Hepatocyte (in vitro differentiated cells): ENCODE measurements at regions not wholly inside any gene's neighbourhood (a gene's known extent, or its start where the extent isn't known, plus 50 kb on each side); places are given as distances from the start of the nearest gene placed in this dataset.
"Not testable (repeated sequence)": the region's sequence is repeated elsewhere in the genome, so short reads cannot be mapped to it uniquely, and the experiment has no call there.

Experiments
- DNase-seq: peaks from one replicate; pipeline ENCODE4 v3.0.0-alpha.2; 2016; ENCODE audit warnings: low spot score
- H2AFZ ChIP-seq: fragments of 200-600 bp; sonication (generic); 2 replicates; pipeline ENCODE4 v1.6.0; 2016; ENCODE audit warnings: antibody characterized with exemption, mild to moderate bottlenecking
- H3K27ac ChIP-seq: fragments of 200-600 bp; sonication (generic); 2 replicates; pipeline ENCODE4 v1.5.1; 2016; ENCODE audit warnings: mild to moderate bottlenecking
- H3K27me3 ChIP-seq: fragments of 200-600 bp; sonication (generic); 2 replicates; pipeline ENCODE4 v1.6.1; 2016
- H3K36me3 ChIP-seq: fragments of 200-600 bp; sonication (generic); replicated peaks from 2 replicates; pipeline ENCODE4 v1.5.1; 2016; ENCODE audit warnings: low read depth; ENCODE audit not compliant: insufficient read depth
- H3K4me1 ChIP-seq: fragments of 200-600 bp; sonication (generic); 2 replicates; pipeline ENCODE4 v1.5.1; 2016; ENCODE audit warnings: mild to moderate bottlenecking, moderate library complexity; ENCODE audit not compliant: insufficient read depth
- H3K4me2 ChIP-seq: fragments of 200-600 bp; sonication (generic); 2 replicates; pipeline ENCODE4 v1.6.0; 2016
- H3K4me3 ChIP-seq: fragments of 200-600 bp; sonication (generic); 2 replicates; pipeline ENCODE4 v1.5.1; 2016; ENCODE audit warnings: mild to moderate bottlenecking
- H3K79me2 ChIP-seq: fragments of 200-600 bp; sonication (generic); 2 replicates; pipeline ENCODE4 v1.6.0; 2017; ENCODE audit warnings: mild to moderate bottlenecking
- H3K9me2 ChIP-seq: fragments of 200-600 bp; sonication (generic); replicated peaks from 2 replicates; pipeline ENCODE4 v1.6.0; 2017; ENCODE audit warnings: mild to moderate bottlenecking; ENCODE audit not compliant: insufficient read depth
- H3K9me3 ChIP-seq: fragments of 200-600 bp; sonication (generic); 2 replicates; pipeline ENCODE4 v1.5.1; 2016; ENCODE audit warnings: low read depth, mild to moderate bottlenecking
- H4K20me1 ChIP-seq: fragments of 200-600 bp; sonication (generic); 2 replicates; pipeline ENCODE4 v1.6.0; 2016; ENCODE audit warnings: mild to moderate bottlenecking; ENCODE audit not compliant: insufficient read depth, poor library complexity, severe bottlenecking
- EZH2 ChIP-seq: fragments of 200-600 bp; sonication (generic); IDR thresholded peaks from 2 replicates; pipeline ENCODE4 v1.6.1; 2016; ENCODE audit warnings: antibody characterized with exemption, mild to moderate bottlenecking, borderline replicate concordance
- EZH2phosphoT487 ChIP-seq: fragments of 200-600 bp; sonication (generic); IDR thresholded peaks from one replicate; pipeline ENCODE4 v1.6.1; 2018; ENCODE audit warnings: antibody characterized with exemption, mild to moderate bottlenecking, low read depth, moderate library complexity; ENCODE audit not compliant: unreplicated experiment, severe bottlenecking
- WGBS: methylation state at CpG from one replicate; pipeline ENCODE4 v1.1.6; 2016; ENCODE audit warnings: low lambda C conversion rate; ENCODE audit errors: missing lambda C conversion rate; 5-methylcytosine and 5-hydroxymethylcytosine counted together
- TF ChIP-seq, protein P1 (sequence below): fragments of 200-600 bp; sonication (generic); IDR thresholded peaks from 2 replicates; pipeline ENCODE4 v1.5.1; 2016; ENCODE audit warnings: antibody characterized with exemption, mild to moderate bottlenecking; ENCODE audit not compliant: poor library complexity

DNA sequence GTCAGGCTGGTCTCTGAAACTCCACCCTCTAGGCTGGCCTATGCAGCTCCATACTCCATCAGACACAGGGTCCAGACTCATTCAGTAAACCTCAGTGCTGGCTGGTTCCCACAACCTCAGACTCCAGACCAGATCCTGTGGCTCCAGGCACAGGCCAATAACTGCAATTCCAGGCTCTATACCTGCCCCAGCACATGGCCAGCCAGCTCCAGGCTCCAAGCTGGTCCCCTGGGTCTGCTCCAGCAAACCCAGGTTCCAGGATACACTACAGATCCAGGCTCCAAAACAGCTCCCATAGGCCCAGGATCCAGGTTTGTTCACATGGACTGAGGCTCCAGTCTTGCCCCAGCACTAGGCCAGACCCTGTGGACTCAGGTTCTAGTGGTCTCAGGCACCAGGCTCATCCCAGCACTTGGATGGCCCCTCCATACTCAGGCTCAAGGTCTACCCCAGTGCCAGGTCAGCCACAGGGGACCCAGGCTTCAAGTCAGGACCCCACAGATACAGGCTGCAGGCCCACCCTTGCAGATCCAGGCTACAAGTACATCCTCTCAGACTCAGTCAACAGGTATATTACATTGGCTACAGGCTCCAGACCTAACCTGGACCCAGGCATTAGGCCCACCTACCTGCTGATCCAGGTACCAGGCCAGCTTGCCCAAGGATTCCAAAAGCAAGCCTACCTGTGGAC is 117.6 kb upstream of the TMEM170B start:
- no peak overlapping the region for H2AFZ ChIP-seq
- no peaks in the 10 kb centered on the region for H3K27me3 ChIP-seq
- no peak overlapping the region for H3K27ac ChIP-seq
- no peaks in the 10 kb centered on the region for H3K36me3 ChIP-seq
- no peak for DNase-seq
- TF ChIP-seq EZH2 (no peak), EZH2phosphoT487 (no peak)
- TF ChIP-seq, protein P1, sequence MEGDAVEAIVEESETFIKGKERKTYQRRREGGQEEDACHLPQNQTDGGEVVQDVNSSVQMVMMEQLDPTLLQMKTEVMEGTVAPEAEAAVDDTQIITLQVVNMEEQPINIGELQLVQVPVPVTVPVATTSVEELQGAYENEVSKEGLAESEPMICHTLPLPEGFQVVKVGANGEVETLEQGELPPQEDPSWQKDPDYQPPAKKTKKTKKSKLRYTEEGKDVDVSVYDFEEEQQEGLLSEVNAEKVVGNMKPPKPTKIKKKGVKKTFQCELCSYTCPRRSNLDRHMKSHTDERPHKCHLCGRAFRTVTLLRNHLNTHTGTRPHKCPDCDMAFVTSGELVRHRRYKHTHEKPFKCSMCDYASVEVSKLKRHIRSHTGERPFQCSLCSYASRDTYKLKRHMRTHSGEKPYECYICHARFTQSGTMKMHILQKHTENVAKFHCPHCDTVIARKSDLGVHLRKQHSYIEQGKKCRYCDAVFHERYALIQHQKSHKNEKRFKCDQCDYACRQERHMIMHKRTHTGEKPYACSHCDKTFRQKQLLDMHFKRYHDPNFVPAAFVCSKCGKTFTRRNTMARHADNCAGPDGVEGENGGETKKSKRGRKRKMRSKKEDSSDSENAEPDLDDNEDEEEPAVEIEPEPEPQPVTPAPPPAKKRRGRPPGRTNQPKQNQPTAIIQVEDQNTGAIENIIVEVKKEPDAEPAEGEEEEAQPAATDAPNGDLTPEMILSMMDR: no peak
- H3K4me3 ChIP-seq: no peak overlapping the region
- no peaks in the 10 kb centered on the region for H4K20me1 ChIP-seq
- H3K4me2 ChIP-seq: no peak overlapping the region
- H3K79me2 ChIP-seq: no peaks in the 10 kb centered on the region
- H3K4me1 ChIP-seq: no peaks in the 10 kb centered on the region
- H3K9me3 ChIP-seq: no peaks in the 10 kb centered on the region
- no peaks in the 10 kb centered on the region for H3K9me2 ChIP-seq

DNA sequence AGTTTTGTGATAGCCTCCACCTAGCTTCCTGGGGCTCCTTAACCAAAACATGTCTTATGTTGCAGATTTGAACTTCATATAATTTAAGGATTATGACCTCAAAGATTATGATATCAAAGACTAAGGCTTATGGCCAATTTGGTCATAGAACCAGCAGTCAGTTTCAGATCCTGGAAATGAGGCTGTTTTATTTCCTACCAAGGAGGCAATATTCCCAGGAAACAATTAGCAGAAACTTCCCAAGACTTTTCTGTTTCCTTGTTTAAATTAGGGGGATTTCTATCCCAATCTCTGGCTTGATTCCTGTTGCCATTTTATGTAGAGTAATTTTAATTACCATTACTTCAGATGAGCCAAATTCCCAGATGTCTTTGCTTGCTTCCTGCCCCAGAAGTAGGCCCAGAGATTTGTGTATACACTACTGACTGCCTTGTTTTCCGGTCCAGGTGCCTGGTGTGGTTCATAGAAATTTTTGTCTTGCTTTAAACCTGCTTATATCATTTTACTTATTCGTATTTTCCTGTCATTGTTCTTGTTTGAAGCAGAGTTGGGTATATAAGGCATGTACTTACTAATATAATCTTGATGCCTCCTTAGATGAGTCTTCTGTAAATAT is 119.2 kb upstream of the TMEM170B start:
- H3K4me3 ChIP-seq: no peak overlapping the region
- H3K36me3 ChIP-seq: no peaks in the 10 kb centered on the region
- no peak overlapping the region for H3K4me2 ChIP-seq
- WGBS: 91% methylated on average over 2 of the region's 2 CpGs
- H3K27me3 ChIP-seq: no peaks in the 10 kb centered on the region
- H3K79me2 ChIP-seq: no peaks in the 10 kb centered on the region
- H3K27ac ChIP-seq: no peak overlapping the region
- no peaks in the 10 kb centered on the region for H3K9me3 ChIP-seq
- no peaks in the 10 kb centered on the region for H3K4me1 ChIP-seq
- H2AFZ ChIP-seq: no peak overlapping the region
- no peak for TF ChIP-seq EZH2phosphoT487
- TF ChIP-seq EZH2: no peak
- TF ChIP-seq, protein P1: no peak
- no peak for DNase-seq
- no peaks in the 10 kb centered on the region for H3K9me2 ChIP-seq
- H4K20me1 ChIP-seq: no peaks in the 10 kb centered on the region

DNA sequence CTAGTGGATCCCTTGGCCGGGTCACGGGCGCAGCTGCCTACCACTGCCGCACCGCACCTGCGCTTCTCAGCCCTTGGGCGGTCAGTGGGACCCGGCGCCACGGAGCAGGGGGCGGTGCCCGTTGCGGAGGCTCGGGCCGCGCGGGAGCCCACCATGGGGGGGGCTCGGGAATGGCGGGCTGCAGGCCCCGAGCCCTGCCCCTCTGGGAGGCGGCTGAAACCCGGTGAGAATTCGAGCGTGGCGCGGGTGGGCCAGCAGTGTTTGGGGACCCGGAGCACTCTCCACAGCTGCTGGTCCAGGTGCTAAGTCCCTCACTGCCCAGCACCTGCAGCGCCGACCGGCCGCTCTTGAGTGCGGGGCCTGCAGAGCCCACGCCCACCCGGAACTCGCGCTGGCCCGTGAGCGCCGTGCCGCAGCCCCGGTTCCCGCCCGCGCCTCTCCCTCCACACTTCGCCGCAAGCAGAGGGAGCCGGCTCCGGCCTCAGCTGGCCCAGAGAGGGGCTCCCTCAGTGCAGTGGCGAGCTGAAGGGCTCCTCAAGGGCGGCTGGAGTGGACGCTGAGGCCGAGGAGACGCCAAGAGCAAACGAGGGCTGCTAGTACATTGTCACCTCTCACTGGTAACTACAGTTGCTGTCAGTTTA is 120.5 kb upstream of the TMEM170B start:
- H3K9me3 ChIP-seq: no peaks in the 10 kb centered on the region
- 97% methylated on average over 49 of the region's 54 CpGs for WGBS
- DNase-seq: no peak
- no peaks in the 10 kb centered on the region for H4K20me1 ChIP-seq
- H3K4me1 ChIP-seq: peaks cover 3% of the 10 kb centered on the region
- no peak overlapping the region for H2AFZ ChIP-seq
- no peaks in the 10 kb centered on the region for H3K27me3 ChIP-seq
- H3K79me2 ChIP-seq: no peaks in the 10 kb centered on the region
- no peak overlapping the region for H3K4me3 ChIP-seq
- H3K4me2 ChIP-seq: no peak overlapping the region
- no peaks in the 10 kb centered on the region for H3K9me2 ChIP-seq
- H3K27ac ChIP-seq: no peak overlapping the region
- TF ChIP-seq, protein P1: no peak
- TF ChIP-seq EZH2phosphoT487 (no peak), EZH2 (no peak)
- H3K36me3 ChIP-seq: no peaks in the 10 kb centered on the region

DNA sequence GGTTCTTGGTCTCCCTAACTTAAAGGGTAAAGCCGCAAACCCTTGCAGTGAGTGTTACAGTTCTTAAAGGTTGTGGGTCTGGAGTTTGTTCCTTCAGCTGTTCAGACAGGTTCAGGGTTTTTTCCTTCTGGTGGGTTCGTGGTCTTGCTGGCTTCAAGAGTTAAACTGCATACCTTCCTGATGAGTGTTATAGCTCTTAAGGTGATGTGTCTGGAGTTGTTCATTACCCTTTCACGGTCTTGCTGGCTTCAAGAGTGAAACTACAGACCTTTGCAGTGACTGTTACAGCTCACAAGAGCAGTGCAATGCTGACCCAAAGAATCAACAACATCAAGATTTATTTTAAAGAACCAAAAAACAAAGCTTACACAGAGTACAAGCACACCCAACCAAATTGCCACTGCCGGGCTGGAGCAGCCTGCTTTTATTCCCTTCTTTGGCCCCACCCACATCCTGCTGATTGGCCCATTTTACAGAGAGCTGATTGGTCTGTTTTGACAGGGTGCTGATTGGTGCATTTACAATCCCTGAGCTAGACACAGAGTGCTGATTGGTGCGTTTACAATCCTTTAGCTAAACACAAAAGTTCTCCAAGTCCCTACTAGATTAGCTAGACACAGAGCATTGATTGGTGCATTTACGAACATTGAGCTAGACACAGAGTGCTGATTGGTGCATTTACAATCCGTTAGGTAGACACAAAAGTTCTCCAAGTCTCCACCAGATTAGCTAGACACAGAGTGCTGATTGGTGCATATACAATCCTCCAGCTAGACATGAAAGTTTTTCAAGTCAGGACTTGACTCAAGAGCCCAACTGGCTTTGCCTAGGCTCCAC is 121.2 kb upstream of the TMEM170B start:
- 61% methylated on average over 7 of the region's 7 CpGs for WGBS
- DNase-seq, H2AFZ ChIP-seq, H4K20me1 ChIP-seq, H3K9me2 ChIP-seq, H3K79me2 ChIP-seq, H3K36me3 ChIP-seq, H3K4me1 ChIP-seq, H3K4me3 ChIP-seq, H3K27me3 ChIP-seq, H3K9me3 ChIP-seq, H3K4me2 ChIP-seq: not testable (repeated sequence)
- peak overlapping the region; percentile 34 for H3K27ac ChIP-seq
